ENCODE measurements at regions not wholly inside any gene's neighbourhood (a gene's known extent, or its start where the extent isn't known, plus 50 kb on each side); places are given as distances from the start of the nearest gene placed in this dataset.
A peak's percentile ranks its signal among the peaks of the same experiment; 100 is the strongest.

DNA sequence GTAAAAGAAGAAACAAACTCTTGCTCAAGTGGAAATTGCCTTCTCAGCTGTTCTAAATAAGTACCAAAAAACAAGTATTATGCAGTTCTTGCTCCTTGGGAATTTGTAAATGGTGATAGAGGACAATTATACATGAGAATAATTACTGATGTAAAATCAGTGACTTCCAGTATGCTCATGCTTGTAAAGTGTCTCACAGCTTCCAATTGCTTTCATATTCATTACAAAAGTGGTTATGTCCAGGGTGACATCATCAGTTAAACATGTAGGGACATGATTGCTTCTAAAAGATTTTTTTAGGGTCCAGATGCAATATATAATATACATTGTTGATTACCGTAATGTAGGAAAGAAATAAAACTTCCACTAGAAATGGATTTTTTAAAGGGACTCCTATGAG, 122.8 kb upstream of the B3GAT2 start:
- H3K4me3 ChIP-seq (ENCODE audit: low read depth in 1 of 2, low read length in 1 of 2) = no peak overlapping the region
- TF ChIP-seq, protein P1, sequence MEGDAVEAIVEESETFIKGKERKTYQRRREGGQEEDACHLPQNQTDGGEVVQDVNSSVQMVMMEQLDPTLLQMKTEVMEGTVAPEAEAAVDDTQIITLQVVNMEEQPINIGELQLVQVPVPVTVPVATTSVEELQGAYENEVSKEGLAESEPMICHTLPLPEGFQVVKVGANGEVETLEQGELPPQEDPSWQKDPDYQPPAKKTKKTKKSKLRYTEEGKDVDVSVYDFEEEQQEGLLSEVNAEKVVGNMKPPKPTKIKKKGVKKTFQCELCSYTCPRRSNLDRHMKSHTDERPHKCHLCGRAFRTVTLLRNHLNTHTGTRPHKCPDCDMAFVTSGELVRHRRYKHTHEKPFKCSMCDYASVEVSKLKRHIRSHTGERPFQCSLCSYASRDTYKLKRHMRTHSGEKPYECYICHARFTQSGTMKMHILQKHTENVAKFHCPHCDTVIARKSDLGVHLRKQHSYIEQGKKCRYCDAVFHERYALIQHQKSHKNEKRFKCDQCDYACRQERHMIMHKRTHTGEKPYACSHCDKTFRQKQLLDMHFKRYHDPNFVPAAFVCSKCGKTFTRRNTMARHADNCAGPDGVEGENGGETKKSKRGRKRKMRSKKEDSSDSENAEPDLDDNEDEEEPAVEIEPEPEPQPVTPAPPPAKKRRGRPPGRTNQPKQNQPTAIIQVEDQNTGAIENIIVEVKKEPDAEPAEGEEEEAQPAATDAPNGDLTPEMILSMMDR (IDR thresholded peaks at IDR 0.05) = no peak
- H3K27ac ChIP-seq = no peak overlapping the region
- peaks cover 4% of the 10 kb centered on the region for H3K9me3 ChIP-seq
- H3K36me3 ChIP-seq = no peaks in the 10 kb centered on the region
- no peaks in the 10 kb centered on the region for H3K27me3 ChIP-seq
- peaks cover 19 to 23% of the 10 kb centered on the region in 2 experiments for H3K4me1 ChIP-seq (ENCODE audit: control insufficient read depth in 1 of 2, insufficient read depth in 1 of 2, low read depth in 1 of 2, low read length in 1 of 2)

DNA sequence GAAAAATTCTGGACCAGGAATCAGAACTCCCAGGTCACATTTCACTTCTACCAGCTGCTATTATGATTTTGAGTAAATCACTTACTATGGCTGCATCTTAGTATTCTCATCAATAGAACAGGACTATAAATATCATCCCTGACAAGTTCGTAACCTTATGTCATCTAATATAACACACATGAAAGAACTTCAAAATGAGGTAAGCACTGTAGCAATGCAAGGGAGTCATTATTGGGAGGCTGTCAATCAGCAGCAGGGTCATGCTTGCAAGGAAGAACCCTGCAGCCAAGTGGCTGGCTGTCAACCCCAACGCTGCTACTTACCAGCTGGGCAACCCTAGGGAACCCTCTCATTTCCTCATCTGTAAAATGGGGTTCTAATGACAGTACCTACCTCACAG, 123.3 kb upstream of the B3GAT2 start:
- Histone ChIP-seq H3K27me3 (no peaks in the 10 kb centered on the region), H3K4me1 (ENCODE audit: control insufficient read depth in 1 of 2, insufficient read depth in 1 of 2, low read depth in 1 of 2, low read length in 1 of 2) (peaks cover 19 to 23% of the 10 kb centered on the region in 2 experiments), H3K36me3 (no peaks in the 10 kb centered on the region), H3K9me3 (peaks cover 4% of the 10 kb centered on the region), H3K27ac (no peak overlapping the region), H3K4me3 (ENCODE audit: low read depth in 1 of 2, low read length in 1 of 2) (no peak overlapping the region)
- TF ChIP-seq, protein P1 (IDR thresholded peaks at IDR 0.05) = no peak

- TF ChIP-seq, protein P1 (IDR thresholded peaks at IDR 0.05) = no peak
- Histone ChIP-seq H3K9me3 (peaks cover 4% of the 10 kb centered on the region), H3K4me1 (ENCODE audit: control insufficient read depth in 1 of 2, insufficient read depth in 1 of 2, low read depth in 1 of 2, low read length in 1 of 2) (peaks cover 19 to 23% of the 10 kb centered on the region in 2 experiments), H3K4me3 (ENCODE audit: low read depth in 1 of 2, low read length in 1 of 2) (no peak overlapping the region), H3K27ac (no peak overlapping the region), H3K27me3 (no peaks in the 10 kb centered on the region), H3K36me3 (no peaks in the 10 kb centered on the region)
Measured at GRCh38 chr6:71080826-71081225, 124.0 kb upstream of the B3GAT2 start.

DNA sequence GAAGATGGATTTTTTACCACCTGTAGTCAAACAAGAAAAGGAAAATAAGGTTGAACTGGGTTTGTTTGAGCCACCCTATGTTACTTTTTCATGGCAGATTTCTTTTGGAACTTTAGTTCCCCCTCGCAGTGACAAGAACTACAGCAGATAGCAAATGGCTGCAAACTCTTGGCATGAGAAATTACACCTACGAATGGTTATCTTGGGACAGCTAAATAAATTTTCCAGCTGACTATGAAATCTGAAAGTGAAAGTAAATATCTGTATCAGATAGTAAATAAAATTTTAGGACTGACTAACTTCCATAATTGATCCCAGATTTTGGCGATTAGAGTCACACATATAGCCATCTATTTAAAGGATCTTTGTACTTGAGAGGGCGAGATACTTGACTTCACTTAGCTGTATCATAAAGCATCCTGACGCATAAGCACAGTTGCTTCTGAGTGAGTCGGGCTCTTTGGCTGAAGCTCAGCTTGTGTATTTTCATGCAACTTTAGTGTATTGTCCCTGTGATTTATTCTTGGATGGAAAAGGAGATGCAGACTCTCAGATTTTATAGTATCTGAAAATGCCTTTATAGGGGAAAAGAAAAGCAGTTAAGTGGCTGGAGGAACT, 125.3 kb upstream of the B3GAT2 start:
- Histone ChIP-seq H3K27ac (peak overlapping the region; percentile 29), H3K9me3 (peaks cover 4% of the 10 kb centered on the region), H3K27me3 (no peaks in the 10 kb centered on the region), H3K4me3 (ENCODE audit: low read depth in 1 of 2, low read length in 1 of 2) (no peak overlapping the region), H3K36me3 (no peaks in the 10 kb centered on the region), H3K4me1 (ENCODE audit: control insufficient read depth in 1 of 2, insufficient read depth in 1 of 2, low read depth in 1 of 2, low read length in 1 of 2) (peaks cover 19 to 23% of the 10 kb centered on the region in 2 experiments)
- TF ChIP-seq, protein P1 (IDR thresholded peaks at IDR 0.05) = no peak

DNA sequence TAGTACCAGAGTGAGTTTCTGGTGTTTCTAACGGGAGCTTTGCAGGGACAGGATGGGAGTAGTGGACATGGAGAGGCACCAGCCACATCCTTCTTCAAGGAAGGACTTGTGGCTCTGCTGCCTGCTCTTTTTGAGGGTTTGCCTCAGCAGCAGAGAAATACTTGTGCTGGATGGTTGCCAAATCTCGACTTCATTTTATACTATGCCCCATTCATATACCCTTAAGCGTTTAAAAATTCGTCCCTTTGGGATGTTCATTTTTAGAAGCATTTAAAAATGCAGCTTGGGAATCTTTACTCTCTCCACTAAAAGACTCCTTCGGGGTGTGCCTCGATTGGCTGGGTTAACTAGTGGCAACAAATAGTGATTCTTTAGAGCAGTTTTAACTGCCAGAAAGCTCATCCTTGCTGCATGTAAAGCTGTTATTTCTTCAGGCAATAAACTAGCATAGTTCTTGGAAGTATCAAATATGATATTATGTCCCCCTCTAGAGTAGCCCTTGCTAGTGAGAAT, 126.5 kb upstream of the B3GAT2 start:
- Histone ChIP-seq H3K4me3 (ENCODE audit: low read depth in 1 of 2, low read length in 1 of 2) (no peak overlapping the region), H3K4me1 (ENCODE audit: control insufficient read depth in 1 of 2, insufficient read depth in 1 of 2, low read depth in 1 of 2, low read length in 1 of 2) (peaks cover 19 to 23% of the 10 kb centered on the region in 2 experiments), H3K27me3 (no peaks in the 10 kb centered on the region), H3K36me3 (no peaks in the 10 kb centered on the region), H3K27ac (peak overlapping the region; percentile 29), H3K9me3 (no peaks in the 10 kb centered on the region)
- TF ChIP-seq, protein P1 (IDR thresholded peaks at IDR 0.05) = no peak
